ENCODE measurements at regions not wholly inside any gene's neighbourhood (a gene's known extent, or its start where the extent isn't known, plus 50 kb on each side); places are given as distances from the start of the nearest gene placed in this dataset.

- DNase-seq (ENCODE audit: low read depth, low spot score) = no peak
- H3K4me3 ChIP-seq (ENCODE audit: low read length) = no peak overlapping the region
Measured at GRCh38 chr21:36532769-36533467, 53.0 kb upstream of the CLDN14 start.

- DNase-seq (ENCODE audit: low read depth, low spot score) = no peak
- H3K4me3 ChIP-seq (ENCODE audit: low read length) = no peak overlapping the region
Measured at GRCh38 chr21:36533468-36533848, 53.5 kb upstream of the CLDN14 start.

GRCh38 chr21:36534656-36535055 is 54.7 kb upstream of the CLDN14 start:
- DNase-seq (ENCODE audit: low read depth, low spot score) = no peak
- no peak overlapping the region for H3K4me3 ChIP-seq (ENCODE audit: low read length)

- no peak for DNase-seq (ENCODE audit: low read depth, low spot score)
Measured at GRCh38 chr21:36535618-36536241, 55.8 kb upstream of the CLDN14 start.

GRCh38 chr21:36538761-36539160 is 58.8 kb upstream of the CLDN14 start:
- no peak overlapping the region for H3K4me3 ChIP-seq (ENCODE audit: low read length)

More at GRCh38 chr21:36535618-36536241, 55.8 kb upstream of the CLDN14 start:
- H3K4me3 ChIP-seq (ENCODE audit: low read length) = no peak overlapping the region

GRCh38 chr21:36539434-36540150 is 59.7 kb upstream of the CLDN14 start:
- H3K4me3 ChIP-seq (ENCODE audit: low read length) = no peak overlapping the region
- DNase-seq (ENCODE audit: low read depth, low spot score) = no peak

More at GRCh38 chr21:36538761-36539160, 58.8 kb upstream of the CLDN14 start:
- no peak for DNase-seq (ENCODE audit: low read depth, low spot score)

- DNase-seq (ENCODE audit: low read depth, low spot score) = no peak
- no peak overlapping the region for H3K4me3 ChIP-seq (ENCODE audit: low read length)
Measured at GRCh38 chr21:36540700-36541099, 60.8 kb upstream of the CLDN14 start.

- no peak for DNase-seq (ENCODE audit: low read depth, low spot score)
- H3K4me3 ChIP-seq (ENCODE audit: low read length) = no peak overlapping the region
Measured at GRCh38 chr21:36541721-36542139, 61.8 kb upstream of the CLDN14 start.

- no peak for DNase-seq (ENCODE audit: low read depth, low spot score)
- H3K4me3 ChIP-seq (ENCODE audit: low read length) = no peak overlapping the region
Measured at GRCh38 chr21:36542312-36543101, 62.6 kb upstream of the CLDN14 start.

- no peak for DNase-seq (ENCODE audit: low read depth, low spot score)
- H3K4me3 ChIP-seq (ENCODE audit: low read length) = no peak overlapping the region
Measured at GRCh38 chr21:36543924-36544323, 64.0 kb upstream of the CLDN14 start.

- no peak for DNase-seq (ENCODE audit: low read depth, low spot score)
- no peak overlapping the region for H3K4me3 ChIP-seq (ENCODE audit: low read length)
Measured at GRCh38 chr21:36544545-36544944, 64.6 kb upstream of the CLDN14 start.

- no peak overlapping the region for H3K4me3 ChIP-seq (ENCODE audit: low read length)
- DNase-seq (ENCODE audit: low read depth, low spot score) = no peak
Measured at GRCh38 chr21:36545776-36546511, 66.0 kb upstream of the CLDN14 start.

- no peak overlapping the region for H3K4me3 ChIP-seq (ENCODE audit: low read length)
- DNase-seq (ENCODE audit: low read depth, low spot score) = no peak
Measured at GRCh38 chr21:36547464-36547863, 67.5 kb upstream of the CLDN14 start.

- no peak for DNase-seq (ENCODE audit: low read depth, low spot score)
- H3K4me3 ChIP-seq (ENCODE audit: low read length) = no peak overlapping the region
Measured at GRCh38 chr21:36548866-36549265, 68.9 kb upstream of the CLDN14 start.

GRCh38 chr21:36549470-36549869 is 69.5 kb upstream of the CLDN14 start:
- DNase-seq (ENCODE audit: low read depth, low spot score) = no peak

GRCh38 chr21:36550761-36551160 is 70.8 kb upstream of the CLDN14 start:
- no peak for DNase-seq (ENCODE audit: low read depth, low spot score)
- no peak overlapping the region for H3K4me3 ChIP-seq (ENCODE audit: low read length)

More at GRCh38 chr21:36549470-36549869, 69.5 kb upstream of the CLDN14 start:
- no peak overlapping the region for H3K4me3 ChIP-seq (ENCODE audit: low read length)

- no peak overlapping the region for H3K4me3 ChIP-seq (ENCODE audit: low read length)
- no peak for DNase-seq (ENCODE audit: low read depth, low spot score)
Measured at GRCh38 chr21:36551321-36551720, 71.4 kb upstream of the CLDN14 start.

GRCh38 chr21:36551731-36552433 is 72.0 kb upstream of the CLDN14 start:
- H3K4me3 ChIP-seq (ENCODE audit: low read length) = no peak overlapping the region
- DNase-seq (ENCODE audit: low read depth, low spot score) = no peak
